HEK293T (cell line): ENCODE measurements at regions not wholly inside any gene's neighbourhood (a gene's known extent, or its start where the extent isn't known, plus 50 kb on each side); places are given as distances from the start of the nearest gene placed in this dataset.

ENCODE experiments used
- CTCF ChIA-PET: fragments of 350-600 bp; formaldehyde crosslinking; extraction: SDS; loops from one replicate; lab custom pipeline; 2021; ENCODE audit warnings: antibody characterized with exemption, inconsistent platforms; lab: Yijun Ruan, JAX
- POLR2A ChIA-PET: fragments of 350-600 bp; formaldehyde crosslinking; extraction: SDS; loops from one replicate; lab custom pipeline; 2020; ENCODE audit warnings: antibody characterized with exemption, inconsistent platforms; lab: Yijun Ruan, JAX
- DNase-seq: peaks from one replicate; pipeline ENCODE4 v3.0.0; 2012; ENCODE audit warnings: mixed read lengths; ENCODE audit errors: extremely low spot score
- ARNT ChIP-seq: fragments of 450-650 bp; IDR thresholded peaks from 2 replicates; pipeline ENCODE4 v1.6.1; 2017; ENCODE audit warnings: mild to moderate bottlenecking
- BHLHE40 ChIP-seq: fragments of 450-650 bp; IDR thresholded peaks from 2 replicates; pipeline ENCODE4 v1.6.1; 2016; ENCODE audit warnings: mild to moderate bottlenecking, moderate library complexity, borderline replicate concordance
- CTBP1 ChIP-seq: fragments of 450-650 bp; IDR thresholded peaks from 2 replicates; pipeline ENCODE4 v1.6.1; 2016; ENCODE audit warnings: borderline replicate concordance
- ELF4 ChIP-seq: fragments of 450-650 bp; IDR thresholded peaks from 2 replicates; pipeline ENCODE4 v1.6.1; 2017; ENCODE audit warnings: antibody characterized with exemption
- FOXA1 ChIP-seq: fragments of 450-650 bp; IDR thresholded peaks from 2 replicates; pipeline ENCODE4 v1.6.1; 2016; ENCODE audit warnings: mild to moderate bottlenecking
- FOXK2 ChIP-seq: fragments of 450-650 bp; IDR thresholded peaks from 2 replicates; pipeline ENCODE4 v1.6.1; 2016; ENCODE audit warnings: mild to moderate bottlenecking
- FOXM1 ChIP-seq: fragments of 450-650 bp; IDR thresholded peaks from 2 replicates; pipeline ENCODE4 v1.6.1; 2017; ENCODE audit warnings: mild to moderate bottlenecking, borderline replicate concordance
- HDGF ChIP-seq: fragments of 450-650 bp; IDR thresholded peaks from 2 replicates; pipeline ENCODE4 v1.6.1; 2017; ENCODE audit warnings: antibody characterized with exemption, borderline replicate concordance
- L3MBTL2 ChIP-seq: fragments of 450-650 bp; conservative IDR thresholded peaks from 2 replicates; pipeline ENCODE4 v1.6.1; 2016; ENCODE audit warnings: mild to moderate bottlenecking
- LEF1 ChIP-seq: fragments of 450-650 bp; IDR thresholded peaks from 2 replicates; pipeline ENCODE4 v1.6.1; 2017; ENCODE audit warnings: mild to moderate bottlenecking, borderline replicate concordance
- NFRKB ChIP-seq: fragments of 450-650 bp; IDR thresholded peaks from 2 replicates; pipeline ENCODE4 v1.6.1; 2016; ENCODE audit warnings: mild to moderate bottlenecking, moderate library complexity
- PKNOX1 ChIP-seq: fragments of 450-650 bp; IDR thresholded peaks from 2 replicates; pipeline ENCODE4 v1.6.1; 2016
- SP1 ChIP-seq: fragments of 450-650 bp; IDR thresholded peaks from 2 replicates; pipeline ENCODE4 v1.6.1; 2017
- SUZ12 ChIP-seq: fragments of 450-650 bp; IDR thresholded peaks from 2 replicates; pipeline ENCODE4 v1.6.1; 2016; ENCODE audit warnings: mild to moderate bottlenecking
- TARDBP ChIP-seq: fragments of 450-650 bp; IDR thresholded peaks from 2 replicates; pipeline ENCODE4 v1.6.1; 2016
- ZNF384 ChIP-seq: fragments of 450-650 bp; IDR thresholded peaks from 2 replicates; pipeline ENCODE4 v1.6.1; 2016

- ChIA-PET POLR2A (no interaction called here), CTCF (interaction anchor here (1.0 kb wide), 1 partner anchor 34 kb away, joined by 4 read pairs; no protein-coding TSS in a partner anchor)
- DNase-seq: no peak
- TF ChIP-seq L3MBTL2 (no peak), LEF1 (no peak), HDGF (no peak), SP1 (no peak), PKNOX1 (no peak), TARDBP (no peak), FOXM1 (no peak), FOXA1 (no peak), CTBP1 (no peak), NFRKB (no peak), ELF4 (no peak), SUZ12 (no peak), BHLHE40 (no peak), FOXK2 (no peak), ARNT (no peak), ZNF384 (no peak)
These were observed 123.4 kb upstream of the C2CD4B start for GRCh38 chr15:62288361-62289017.

- ChIA-PET POLR2A (no interaction called here), CTCF (no interaction called here)
- TF ChIP-seq CTBP1 (no peak), ARNT (no peak), TARDBP (no peak), HDGF (no peak), PKNOX1 (no peak), FOXA1 (no peak), FOXM1 (no peak), SUZ12 (no peak), FOXK2 (no peak), NFRKB (no peak), LEF1 (no peak), ZNF384 (no peak), BHLHE40 (no peak)
- DNase-seq: no peak
These were observed 126.2 kb upstream of the C2CD4B start for GRCh38 chr15:62291262-62291661.

- ChIA-PET POLR2A (interaction anchor here (0.6 kb wide), 1 partner anchor 33 kb away, joined by 5 read pairs; no protein-coding TSS in a partner anchor), CTCF (no interaction called here)
- no peak for TF ChIP-seq ELF4
- no peak for TF ChIP-seq ARNT
- no peak for TF ChIP-seq ZNF384
- no peak for DNase-seq
These were observed 131.8 kb upstream of the C2CD4B start for GRCh38 chr15:62296756-62297507.

GRCh38 chr15:62297522-62297921 lies 132.4 kb upstream of the C2CD4B start:
- ChIA-PET POLR2A (interaction anchor here (0.6 kb wide), 1 partner anchor 32 kb away, joined by 5 read pairs; no protein-coding TSS in a partner anchor), CTCF (interaction anchor here (1.0 kb wide), 1 partner anchor 9 kb away, joined by 3 read pairs; no protein-coding TSS in a partner anchor)
- no peak for TF ChIP-seq FOXK2
- TF ChIP-seq ZNF384: no peak
- no peak for TF ChIP-seq HDGF
- TF ChIP-seq FOXA1: no peak
- no peak for TF ChIP-seq ARNT
- TF ChIP-seq FOXM1: no peak
- no peak for TF ChIP-seq SP1
- TF ChIP-seq L3MBTL2: no peak
- TF ChIP-seq CTBP1: no peak
- no peak for TF ChIP-seq TARDBP
- no peak for TF ChIP-seq NFRKB
- no peak for TF ChIP-seq LEF1
- no peak for TF ChIP-seq ELF4
- no peak for TF ChIP-seq BHLHE40
- TF ChIP-seq PKNOX1: no peak
- TF ChIP-seq SUZ12: no peak
- DNase-seq: no peak

- TF ChIP-seq LEF1: no peak
- no peak for TF ChIP-seq FOXM1
- no peak for TF ChIP-seq TARDBP
- no peak for TF ChIP-seq SUZ12
- no peak for TF ChIP-seq ARNT
- no peak for TF ChIP-seq PKNOX1
- no peak for TF ChIP-seq CTBP1
- no peak for TF ChIP-seq FOXA1
- TF ChIP-seq ELF4: no peak
- TF ChIP-seq ZNF384: no peak
- no peak for TF ChIP-seq HDGF
- TF ChIP-seq SP1: no peak
- TF ChIP-seq BHLHE40: no peak
- TF ChIP-seq L3MBTL2: no peak
- CTCF ChIA-PET: interaction anchor here (1.0 kb wide), 1 partner anchor 8 kb away, joined by 3 read pairs; no protein-coding TSS in a partner anchor
- DNase-seq: no peak
- POLR2A ChIA-PET: interaction anchor here (0.6 kb wide), 1 partner anchor 32 kb away, joined by 5 read pairs; no protein-coding TSS in a partner anchor
These were observed 132.8 kb upstream of the C2CD4B start for GRCh38 chr15:62297933-62298332.
